Chondrocyte (in vitro differentiated cells): ENCODE measurements at regions not wholly inside any gene's neighbourhood (a gene's known extent, or its start where the extent isn't known, plus 50 kb on each side); places are given as distances from the start of the nearest gene placed in this dataset.

Experiments used
- DNase-seq: peaks from one replicate; pipeline ENCODE4 v3.0.0; 2021; ENCODE audit warnings: mixed read lengths, low spot score
- H3K27ac Mint-ChIP-seq: one replicate; pipeline ENCODE4 v1.8.0; 2021; ENCODE audit warnings: mild to moderate bottlenecking, moderate library complexity, mixed read lengths; ENCODE audit not compliant: unreplicated experiment
- H3K27me3 Mint-ChIP-seq: 2 replicates; pipeline ENCODE4 v1.8.0; 2021; ENCODE audit warnings: low read depth, mixed read lengths
- H3K36me3 Mint-ChIP-seq: 2 replicates; pipeline ENCODE4 v1.8.0; 2021; ENCODE audit warnings: low read depth, mixed read lengths
- H3K4me1 Mint-ChIP-seq: 2 replicates; pipeline ENCODE4 v1.8.0; 2021; ENCODE audit warnings: low read depth, mild to moderate bottlenecking, mixed read lengths
- H3K4me3 Mint-ChIP-seq: one replicate; pipeline ENCODE4 v1.8.0; 2021; ENCODE audit warnings: mild to moderate bottlenecking, moderate library complexity, mixed read lengths; ENCODE audit not compliant: unreplicated experiment
- H3K9me3 Mint-ChIP-seq: 2 replicates; pipeline ENCODE4 v1.8.0; 2021; ENCODE audit warnings: low read depth, mixed read lengths
- TF ChIP-seq, protein P1 (sequence below): fragments of 200-600 bp; sonication (generic); IDR thresholded peaks from 2 replicates; pipeline ENCODE4 v1.5.0; 2021; ENCODE audit warnings: antibody characterized with exemption, mild to moderate bottlenecking, moderate library complexity

DNA sequence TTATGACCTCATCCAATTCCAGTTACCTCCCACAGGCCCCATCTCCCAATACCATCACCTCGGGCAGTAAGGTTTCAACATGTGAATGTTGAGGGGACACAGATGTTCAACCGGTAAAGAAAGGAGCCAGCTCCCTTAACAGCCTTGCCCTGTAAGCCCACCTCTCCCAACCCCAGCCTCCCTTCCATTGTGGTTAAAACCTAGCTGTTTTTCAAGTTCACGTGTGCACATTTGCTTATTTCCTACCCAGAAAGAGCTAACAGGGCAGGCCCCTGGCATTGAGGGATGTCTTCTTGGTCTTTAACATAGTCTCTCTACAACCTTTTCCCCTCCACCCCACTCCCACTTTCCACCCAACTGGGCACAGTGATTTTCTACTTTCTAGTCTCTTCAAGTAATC is 385.7 kb downstream of the FBXW7 start:
- H3K4me3 Mint-ChIP-seq = no peak overlapping the region
- H3K27me3 Mint-ChIP-seq = peaks cover 56% of the 10 kb centered on the region
- peaks cover 2% of the 10 kb centered on the region for H3K36me3 Mint-ChIP-seq
- TF ChIP-seq, protein P1, sequence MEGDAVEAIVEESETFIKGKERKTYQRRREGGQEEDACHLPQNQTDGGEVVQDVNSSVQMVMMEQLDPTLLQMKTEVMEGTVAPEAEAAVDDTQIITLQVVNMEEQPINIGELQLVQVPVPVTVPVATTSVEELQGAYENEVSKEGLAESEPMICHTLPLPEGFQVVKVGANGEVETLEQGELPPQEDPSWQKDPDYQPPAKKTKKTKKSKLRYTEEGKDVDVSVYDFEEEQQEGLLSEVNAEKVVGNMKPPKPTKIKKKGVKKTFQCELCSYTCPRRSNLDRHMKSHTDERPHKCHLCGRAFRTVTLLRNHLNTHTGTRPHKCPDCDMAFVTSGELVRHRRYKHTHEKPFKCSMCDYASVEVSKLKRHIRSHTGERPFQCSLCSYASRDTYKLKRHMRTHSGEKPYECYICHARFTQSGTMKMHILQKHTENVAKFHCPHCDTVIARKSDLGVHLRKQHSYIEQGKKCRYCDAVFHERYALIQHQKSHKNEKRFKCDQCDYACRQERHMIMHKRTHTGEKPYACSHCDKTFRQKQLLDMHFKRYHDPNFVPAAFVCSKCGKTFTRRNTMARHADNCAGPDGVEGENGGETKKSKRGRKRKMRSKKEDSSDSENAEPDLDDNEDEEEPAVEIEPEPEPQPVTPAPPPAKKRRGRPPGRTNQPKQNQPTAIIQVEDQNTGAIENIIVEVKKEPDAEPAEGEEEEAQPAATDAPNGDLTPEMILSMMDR = no peak
- H3K4me1 Mint-ChIP-seq = no peaks in the 10 kb centered on the region
- DNase-seq = no peak
- peaks cover 12% of the 10 kb centered on the region for H3K9me3 Mint-ChIP-seq
- H3K27ac Mint-ChIP-seq = no peak overlapping the region

DNA sequence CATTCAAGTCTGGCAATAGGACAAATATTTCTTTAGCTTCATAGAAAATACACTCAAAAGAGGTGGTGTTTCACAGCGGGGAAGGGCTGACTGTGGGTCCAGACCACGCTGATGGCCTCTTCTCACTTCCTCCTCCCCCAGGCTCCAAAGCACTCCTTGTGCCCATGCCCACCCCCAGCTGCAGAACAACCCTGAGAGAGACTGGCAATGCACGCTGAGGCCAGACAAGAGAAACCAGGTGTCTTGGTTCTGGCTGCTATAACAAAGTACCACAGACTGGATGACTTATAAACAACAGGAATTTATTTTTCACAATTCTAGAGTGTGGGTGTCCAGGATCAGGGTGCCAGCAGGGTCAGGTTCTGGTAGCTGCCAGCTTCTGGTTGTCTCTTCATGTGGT is 386.1 kb downstream of the FBXW7 start:
- peaks cover 4% of the 10 kb centered on the region for H3K36me3 Mint-ChIP-seq
- no peak overlapping the region for H3K4me3 Mint-ChIP-seq
- no peaks in the 10 kb centered on the region for H3K4me1 Mint-ChIP-seq
- H3K9me3 Mint-ChIP-seq = peaks cover 14% of the 10 kb centered on the region
- no peak for DNase-seq
- no peak overlapping the region for H3K27ac Mint-ChIP-seq
- TF ChIP-seq, protein P1 = no peak
- H3K27me3 Mint-ChIP-seq = peaks cover 52% of the 10 kb centered on the region

DNA sequence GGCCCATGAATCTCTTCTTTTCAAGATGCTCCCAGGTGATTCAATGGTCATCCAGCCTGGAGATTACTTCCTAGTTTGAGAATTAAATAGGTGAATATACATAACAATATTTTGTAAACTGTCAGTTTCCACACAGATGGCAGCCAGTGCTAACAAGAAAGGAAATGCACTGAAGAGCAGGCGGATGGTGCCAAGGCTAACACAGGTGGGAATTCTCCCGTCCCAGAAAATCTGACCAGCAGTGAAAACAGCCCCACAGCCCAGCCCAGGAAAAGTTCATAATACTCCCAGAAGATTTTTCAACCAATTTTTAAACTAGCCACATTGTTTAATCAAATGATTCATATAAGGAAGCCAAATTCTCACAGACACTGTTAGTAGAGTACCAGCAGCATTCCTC is 387.2 kb upstream of the GATB start:
- TF ChIP-seq, protein P1 = no peak
- no peaks in the 10 kb centered on the region for H3K4me1 Mint-ChIP-seq
- H3K27ac Mint-ChIP-seq = no peak overlapping the region
- peaks cover 15% of the 10 kb centered on the region for H3K9me3 Mint-ChIP-seq
- H3K27me3 Mint-ChIP-seq = peaks cover 45% of the 10 kb centered on the region
- peaks cover 5% of the 10 kb centered on the region for H3K36me3 Mint-ChIP-seq
- no peak overlapping the region for H3K4me3 Mint-ChIP-seq
- no peak for DNase-seq

DNA sequence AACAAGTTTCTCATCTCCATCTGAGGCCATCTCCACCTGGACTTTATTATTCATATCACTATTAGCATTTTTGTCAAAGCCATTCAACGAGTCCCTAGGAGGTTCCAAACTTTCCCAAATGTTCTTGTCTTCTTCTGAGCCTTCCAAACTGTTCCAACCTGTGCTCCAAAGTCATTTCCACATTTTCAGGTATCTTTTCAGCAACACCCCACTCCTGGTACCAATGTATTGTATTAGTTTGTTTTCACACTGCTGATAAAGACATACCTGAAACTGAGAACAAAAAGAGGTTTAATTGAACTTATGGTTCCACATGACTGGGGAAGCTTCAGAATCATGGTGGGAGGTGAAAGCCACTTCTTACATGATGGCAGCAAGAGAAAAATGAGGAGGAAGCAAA is 385.4 kb upstream of the GATB start:
- peaks cover 47% of the 10 kb centered on the region for H3K27me3 Mint-ChIP-seq
- TF ChIP-seq, protein P1 = no peak
- no peaks in the 10 kb centered on the region for H3K4me1 Mint-ChIP-seq
- no peak for DNase-seq
- H3K36me3 Mint-ChIP-seq = peaks cover 5% of the 10 kb centered on the region
- no peak overlapping the region for H3K27ac Mint-ChIP-seq
- no peak overlapping the region for H3K4me3 Mint-ChIP-seq
- peaks cover 15% of the 10 kb centered on the region for H3K9me3 Mint-ChIP-seq

DNA sequence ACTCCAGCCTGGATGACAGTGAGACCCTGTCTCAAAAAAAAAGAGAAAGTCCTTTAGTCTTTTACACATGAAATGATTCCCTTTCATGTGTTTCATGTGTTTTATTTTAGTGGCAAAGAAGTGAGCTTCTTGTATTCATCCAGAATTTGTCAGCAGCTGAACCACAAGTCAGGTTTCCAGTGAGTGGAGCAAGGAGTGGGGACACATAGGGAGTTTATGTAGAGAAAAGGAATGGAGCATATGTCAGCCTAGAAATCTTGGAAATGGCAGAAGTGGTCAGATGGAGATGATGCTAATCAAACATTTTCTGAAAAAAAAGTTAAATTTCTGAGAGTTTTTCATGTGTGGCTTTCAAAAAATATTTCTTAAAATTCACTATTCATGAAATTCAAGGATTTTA is 383.0 kb upstream of the GATB start:
- Mint-ChIP-seq H3K27ac (no peak overlapping the region), H3K36me3 (peaks cover 5% of the 10 kb centered on the region), H3K4me3 (no peak overlapping the region), H3K27me3 (peaks cover 42% of the 10 kb centered on the region), H3K4me1 (no peaks in the 10 kb centered on the region), H3K9me3 (peaks cover 15% of the 10 kb centered on the region)
- TF ChIP-seq, protein P1 = no peak
- DNase-seq = no peak
